ENCODE measurements at regions not wholly inside any gene's neighbourhood (a gene's known extent, or its start where the extent isn't known, plus 50 kb on each side); places are given as distances from the start of the nearest gene placed in this dataset.

- TF ChIP-seq CTCF (IDR thresholded peaks at IDR 0.05) (no peak), ZFX (IDR thresholded peaks at IDR 0.05; ENCODE audit: borderline replicate concordance) (no peak)
Observed at GRCh38 chr13:21767032-21767431, 96.2 kb downstream of the FGF9 start.

All from 22Rv1 (cell line).